GM12878 (cell line): ENCODE measurements at regions not wholly inside any gene's neighbourhood (a gene's known extent, or its start where the extent isn't known, plus 50 kb on each side); places are given as distances from the start of the nearest gene placed in this dataset.

Experiments used
- ATAC-seq: fragments of 200-7000 bp; cut with Tn5 transposase; 3 replicates; pipeline ENCODE4 v1.9.1; 2020; ENCODE audit warnings: mild to moderate bottlenecking, moderate library complexity
- BruUV-seq: library from RNA; stranded (reverse); fragments of 400-500 nt; replicated peaks from 2 replicates; lab custom pipeline; 2021; lab: Mats Ljungman, UMichigan
- CTCF ChIA-PET: fragments of 300-600 bp; sonication (Branson Sonifier 250); formaldehyde crosslinking; extraction: SDS; loops from one replicate; lab custom pipeline; 2021; ENCODE audit warnings: inconsistent platforms; lab: Yijun Ruan, JAX
- POLR2A ChIA-PET: fragments of 350-600 bp; formaldehyde crosslinking; extraction: SDS; loops from one replicate; lab custom pipeline; 2021; ENCODE audit warnings: inconsistent platforms; lab: Charles Lee
- RAD21 ChIA-PET: fragments of 300-600 bp; sonication (Branson Sonifier 250); formaldehyde crosslinking; loops from one replicate; lab custom pipeline; 2023; ENCODE audit warnings: antibody characterized with exemption; ENCODE audit not compliant: unreplicated experiment; lab: Charles Lee
- SMC1A ChIA-PET: fragments of 300-600 bp; sonication (Branson Sonifier 250); formaldehyde crosslinking; loops from one replicate; lab custom pipeline; 2023; ENCODE audit not compliant: unreplicated experiment, uncharacterized antibody; lab: Charles Lee
- DNase-seq: peaks from one replicate; pipeline ENCODE4 v3.0.0-alpha.2; 2011; ENCODE audit warnings: low read depth, low spot score
- FAIRE-seq: peaks from 3 replicates; lab custom pipeline; 2011; peaks lifted over from hg19 to GRCh38; lab: Jason Lieb, UNC
- H2AFZ ChIP-seq: 2 replicates; pipeline ENCODE4 v1.6.0; 2011; ENCODE audit warnings: low read depth, low read length, control low read depth; ENCODE audit not compliant: control insufficient read depth
- H3K27ac ChIP-seq: 2 replicates; pipeline ENCODE4 v1.5.1; 2011; ENCODE audit warnings: control low read depth; ENCODE audit not compliant: control insufficient read depth, insufficient read depth
- H3K27me3 ChIP-seq, 2 experiments: replicated peaks in 1 of 2; 2 replicates each; pipeline versions ENCODE4 v1.6.0 to v1.6.1; 2011; ENCODE audit warnings: low read length in 1 of 2; ENCODE audit not compliant: control insufficient read depth in 2 of 2, insufficient read depth in 2 of 2
- H3K36me3 ChIP-seq, 2 experiments: 2 replicates each; pipeline ENCODE4 v1.5.1; 2011; ENCODE audit warnings: low read length in 1 of 2; ENCODE audit not compliant: control insufficient read depth in 2 of 2, insufficient read depth in 2 of 2
- H3K4me1 ChIP-seq: 2 replicates; pipeline ENCODE4 v1.6.1; 2011; ENCODE audit warnings: mild to moderate bottlenecking, low read length, moderate library complexity, mixed read lengths; ENCODE audit not compliant: control insufficient read depth, insufficient read depth
- H3K4me2 ChIP-seq: 2 replicates; pipeline ENCODE4 v1.6.0; 2011; ENCODE audit warnings: control low read depth; ENCODE audit not compliant: control insufficient read depth, insufficient read depth
- H3K4me3 ChIP-seq: fragments of 200-600 bp; sonication (generic); 2 replicates; pipeline ENCODE4 v1.5.1; 2016
- H3K79me2 ChIP-seq: 2 replicates; pipeline ENCODE4 v1.6.0; 2011; ENCODE audit warnings: low read length; ENCODE audit not compliant: control insufficient read depth, insufficient read depth
- H3K9ac ChIP-seq: 2 replicates; pipeline ENCODE4 v1.8.0; 2011; ENCODE audit warnings: low read length, control low read depth, mixed read lengths; ENCODE audit not compliant: control insufficient read depth, insufficient read depth
- H3K9me3 ChIP-seq: replicated peaks from 3 replicates; pipeline ENCODE4 v1.5.1; 2011; ENCODE audit warnings: mild to moderate bottlenecking, low read length; ENCODE audit not compliant: control insufficient read depth, insufficient read depth
- H4K20me1 ChIP-seq: 2 replicates; pipeline ENCODE4 v1.6.0; 2011; ENCODE audit not compliant: control insufficient read depth, insufficient read depth
- BRCA1 ChIP-seq: IDR thresholded peaks from 2 replicates; pipeline ENCODE4 v1.6.1; 2011; ENCODE audit warnings: low read depth, low read length, improper control_type of control experiment
- CHD1 ChIP-seq: IDR thresholded peaks from 2 replicates; pipeline ENCODE4 v1.6.1; 2012; ENCODE audit warnings: low read depth, low read length, improper control_type of control experiment
- EP300 ChIP-seq, 2 experiments: fragments of 150-350 bp in 1 of 2; IDR thresholded peaks; 2 replicates each; pipeline ENCODE4 v1.6.1; 2011 to 2012; ENCODE audit warnings: low read depth in 2 of 2, low read length in 2 of 2, borderline replicate concordance in 1 of 2, improper control_type of control experiment in 1 of 2, inconsistent platforms in 1 of 2; ENCODE audit not compliant: control insufficient read depth in 1 of 2
- FOXK2 ChIP-seq: fragments of 450-650 bp; IDR thresholded peaks from 2 replicates; pipeline ENCODE4 v1.6.1; 2017; ENCODE audit warnings: mild to moderate bottlenecking, moderate library complexity
- GATAD2B ChIP-seq: fragments of 450-650 bp; conservative IDR thresholded peaks from 2 replicates; pipeline ENCODE4 v1.6.1; 2017; ENCODE audit warnings: low read depth, mild to moderate bottlenecking, moderate library complexity
- NFIC ChIP-seq: IDR thresholded peaks from 2 replicates; pipeline ENCODE4 v1.6.1; 2012; ENCODE audit warnings: low read depth, mild to moderate bottlenecking, inconsistent platforms, low read length, moderate library complexity
- NR2C1 ChIP-seq: fragments of 450-650 bp; IDR thresholded peaks from 2 replicates; pipeline ENCODE4 v1.6.1; 2017; ENCODE audit warnings: antibody characterized with exemption, mild to moderate bottlenecking, moderate library complexity
- NR2F1 ChIP-seq: fragments of 450-650 bp; conservative IDR thresholded peaks from 2 replicates; pipeline ENCODE4 v1.6.1; 2017; ENCODE audit warnings: mild to moderate bottlenecking
- PAX8 ChIP-seq: fragments of 450-650 bp; IDR thresholded peaks from 2 replicates; pipeline ENCODE4 v1.6.1; 2017; ENCODE audit warnings: mild to moderate bottlenecking, moderate library complexity
- SREBF1 ChIP-seq: IDR thresholded peaks from 2 replicates; pipeline ENCODE4 v1.6.1; 2012; ENCODE audit warnings: mild to moderate bottlenecking, low read length
- TAF1 ChIP-seq: IDR thresholded peaks from 2 replicates; pipeline ENCODE4 v1.6.1; 2011; ENCODE audit warnings: mild to moderate bottlenecking, low read depth, low read length, borderline replicate concordance
- TCF3 ChIP-seq: IDR thresholded peaks from 2 replicates; pipeline ENCODE4 v1.6.1; 2012; ENCODE audit warnings: low read depth, mild to moderate bottlenecking, low read length, borderline replicate concordance; ENCODE audit not compliant: insufficient read depth
- ZBTB40 ChIP-seq: fragments of 450-650 bp; IDR thresholded peaks from 2 replicates; pipeline ENCODE4 v1.6.1; 2016; ENCODE audit warnings: mild to moderate bottlenecking, moderate library complexity, borderline replicate concordance
- ZNF217 ChIP-seq: fragments of 450-650 bp; IDR thresholded peaks from 2 replicates; pipeline ENCODE4 v1.6.1; 2017; ENCODE audit warnings: antibody characterized with exemption, mild to moderate bottlenecking
- WGBS: methylation state at CpG from one replicate; pipeline ENCODE4 v1.1.6; 2016; ENCODE audit warnings: low lambda C conversion rate; ENCODE audit not compliant: insufficient replicate concordance, insufficient coverage; ENCODE audit errors: missing lambda C conversion rate; 5-methylcytosine and 5-hydroxymethylcytosine counted together
- in situ Hi-C: fragments of 300-500 bp; cut with MboI; formaldehyde crosslinking; loops from 9 replicates; pipeline ENCODE4 v1.14.3; 2018; ENCODE audit warnings: mixed read lengths
- intact Hi-C: fragments of 100-400 bp; cut with micrococcal nuclease; formaldehyde crosslinking; loops from one replicate; pipeline ENCODE4 v1.14.2; 2022; ENCODE audit not compliant: unreplicated experiment

GRCh38 chr18:14961991-14962390, 214.0 kb downstream of the ANKRD30B start:
- Histone ChIP-seq H3K4me2 (no peak overlapping the region), H3K4me1 (no peaks in the 10 kb centered on the region), H3K9me3 (no peaks in the 10 kb centered on the region; the same call in 2 of the 3 replicates), H3K9ac (no peak overlapping the region), H3K4me3 (no peak overlapping the region), H4K20me1 (no peaks in the 10 kb centered on the region), H3K27me3 (no peaks in the 10 kb centered on the region), H3K79me2 (no peaks in the 10 kb centered on the region), H3K27ac (no peak overlapping the region), H3K36me3 (no peaks in the 10 kb centered on the region), H2AFZ (no peak overlapping the region)
- 68% methylated on average over 5 of the region's 5 CpGs for WGBS
- TF ChIP-seq ZBTB40, result no peak
- no peak for TF ChIP-seq NR2F1
- TF ChIP-seq ZNF217, result no peak
- no peak for TF ChIP-seq GATAD2B
- no peak for TF ChIP-seq CHD1
- no peak for TF ChIP-seq SREBF1
- no peak for TF ChIP-seq TCF3
- TF ChIP-seq BRCA1, result no peak
- TF ChIP-seq EP300 (IDR thresholded peaks at IDR 0.05; ENCODE audit: borderline replicate concordance in 1 of 2, control insufficient read depth in 1 of 2, low read depth in 2 of 2, low read length in 2 of 2), result no peak
- TF ChIP-seq FOXK2, result no peak
- TF ChIP-seq PAX8, result no peak
- no peak for TF ChIP-seq TAF1
- no peak for TF ChIP-seq NR2C1
- TF ChIP-seq NFIC, result no peak
- ChIA-PET RAD21 (no interaction called here), CTCF (no interaction called here), SMC1A (no interaction called here), POLR2A (no interaction called here)
- no TSS peak for BruUV-seq
- FAIRE-seq, result no peak
- intact Hi-C loops, result no loop called here
- no peak for DNase-seq
- in situ Hi-C loops, result loop anchor here (25.0 kb wide), 1 partner anchor 100 kb away; no protein-coding TSS in a partner anchor
- no peak for ATAC-seq
